Peyer's patch (tissue), 4 donors: ENCODE measurements at regions not wholly inside any gene's neighbourhood (a gene's known extent, or its start where the extent isn't known, plus 50 kb on each side); places are given as distances from the start of the nearest gene placed in this dataset.

Source experiments
- DNase-seq, 3 donors: peaks; one replicate each; pipeline ENCODE4 v3.0.0-alpha.2; 2017 to 2019
- H3K27ac ChIP-seq, 4 donors: fragments of 200-600 bp; sonication (generic); one replicate each; pipeline ENCODE4 v1.5.1; 2016 to 2019
- H3K27me3 ChIP-seq, 2 donors: fragments of 200-600 bp; sonication (generic); one replicate each; pipeline ENCODE4 v1.5.1; 2019
- H3K36me3 ChIP-seq, 3 donors: fragments of 200-600 bp; sonication (generic); one replicate each; pipeline ENCODE4 v1.5.1; 2016 to 2019
- H3K4me1 ChIP-seq, 4 donors: fragments of 200-600 bp; sonication (generic); one replicate each; pipeline ENCODE4 v1.5.1; 2016 to 2019
- H3K4me3 ChIP-seq, 4 donors: fragments of 200-600 bp; sonication (generic); 1 replicate in 3 of 4; 2 replicates in 1 of 4; pipeline ENCODE4 v1.5.1; 2016 to 2019; ENCODE audit warnings: mild to moderate bottlenecking in 1 of 4
- H3K9me3 ChIP-seq, 4 donors: fragments of 200-600 bp; sonication (generic); one replicate each; pipeline ENCODE4 v1.5.1; 2016 to 2019; ENCODE audit warnings: mild to moderate bottlenecking in 1 of 4
- CTCF ChIP-seq, 6 experiments: fragments of 450-650 bp in 4 of 6; fragments of 200-600 bp in 2 of 6; sonication (generic) in 1 of 6; IDR thresholded peaks; one replicate each; pipeline ENCODE4 v1.5.1; 2017 to 2019; ENCODE audit warnings: antibody characterized with exemption in 6 of 6, mild to moderate bottlenecking in 3 of 6, moderate library complexity in 1 of 6
- POLR2A ChIP-seq, 2 donors: fragments of 450-650 bp; IDR thresholded peaks; one replicate each; pipeline ENCODE4 v1.5.1; 2017; ENCODE audit warnings: antibody characterized with exemption in 2 of 2, mild to moderate bottlenecking in 2 of 2, moderate library complexity in 2 of 2

GRCh38 chr4:54554339-54554990 lies 103.3 kb upstream of the KIT start:
- DNase-seq, result no peak
- H3K9me3 ChIP-seq, result no peaks in the 10 kb centered on the region
- no peak overlapping the region for H3K4me3 ChIP-seq
- H3K36me3 ChIP-seq, result no peaks in the 10 kb centered on the region
- TF ChIP-seq POLR2A (IDR thresholded peaks at IDR 0.05) (no peak), CTCF (IDR thresholded peaks at IDR 0.05) (no peak)
- H3K4me1 ChIP-seq, result no peaks in the 10 kb centered on the region
- H3K27ac ChIP-seq, result no peak overlapping the region
- no peaks in the 10 kb centered on the region for H3K27me3 ChIP-seq

- no peak overlapping the region for H3K27ac ChIP-seq
- H3K36me3 ChIP-seq, result no peaks in the 10 kb centered on the region
- no peaks in the 10 kb centered on the region for H3K27me3 ChIP-seq
- no peak overlapping the region for H3K4me3 ChIP-seq
- no peaks in the 10 kb centered on the region for H3K4me1 ChIP-seq
- TF ChIP-seq CTCF (IDR thresholded peaks at IDR 0.05) (no peak), POLR2A (IDR thresholded peaks at IDR 0.05) (no peak)
- no peak for DNase-seq
- no peaks in the 10 kb centered on the region for H3K9me3 ChIP-seq
Observed at GRCh38 chr4:54556051-54556450, 101.7 kb upstream of the KIT start.

- TF ChIP-seq CTCF (IDR thresholded peaks at IDR 0.05), result no peak
- TF ChIP-seq POLR2A (IDR thresholded peaks at IDR 0.05), result no peak
- H3K9me3 ChIP-seq, result no peaks in the 10 kb centered on the region
- no peak overlapping the region for H3K4me3 ChIP-seq
- no peaks in the 10 kb centered on the region for H3K27me3 ChIP-seq
- no peaks in the 10 kb centered on the region for H3K4me1 ChIP-seq
- H3K36me3 ChIP-seq, result no peaks in the 10 kb centered on the region
- no peak overlapping the region for H3K27ac ChIP-seq
- peak in 1 of 3 donors; percentile 62 for DNase-seq
Observed at GRCh38 chr4:54556587-54556986, 101.2 kb upstream of the KIT start.

GRCh38 chr4:54558889-54559677 lies 98.7 kb upstream of the KIT start:
- Histone ChIP-seq H3K4me3 (no peak overlapping the region), H3K9me3 (no peaks in the 10 kb centered on the region), H3K36me3 (no peaks in the 10 kb centered on the region), H3K4me1 (no peaks in the 10 kb centered on the region), H3K27me3 (no peaks in the 10 kb centered on the region), H3K27ac (peak overlapping the region in 1 of 4 donors; percentile 59)
- TF ChIP-seq CTCF (IDR thresholded peaks at IDR 0.05) (peak in 3 of 6 experiments; percentile 28 to 47 (median 28)), POLR2A (IDR thresholded peaks at IDR 0.05) (peak in 1 of 2 donors; percentile 44)
- no peak for DNase-seq

GRCh38 chr4:54560513-54560912 lies 97.2 kb upstream of the KIT start:
- Histone ChIP-seq H3K4me1 (no peaks in the 10 kb centered on the region), H3K4me3 (no peak overlapping the region), H3K27me3 (no peaks in the 10 kb centered on the region), H3K27ac (no peak overlapping the region), H3K36me3 (no peaks in the 10 kb centered on the region), H3K9me3 (no peaks in the 10 kb centered on the region)
- TF ChIP-seq CTCF (IDR thresholded peaks at IDR 0.05), result no peak
- no peak for TF ChIP-seq POLR2A (IDR thresholded peaks at IDR 0.05)
- DNase-seq, result no peak
